ENCODE measurements at regions not wholly inside any gene's neighbourhood (a gene's known extent, or its start where the extent isn't known, plus 50 kb on each side); places are given as distances from the start of the nearest gene placed in this dataset.
"Not testable (repeated sequence)": the region's sequence is repeated elsewhere in the genome, so short reads cannot be mapped to it uniquely, and the experiment has no call there.

- in situ Hi-C loops (cut with HindIII; ENCODE audit: low pct_ligation_motif_present, low sequenced_read_pairs) = no loop called here
- DNase-seq = no peak
- H3K36me3 ChIP-seq (replicated peaks) = no peaks in the 10 kb centered on the region
- H3K27me3 ChIP-seq (replicated peaks) = no peaks in the 10 kb centered on the region
- H3K4me3 ChIP-seq (ENCODE audit: low read depth, low read length) = no peak overlapping the region
- no peak overlapping the region for H3K27ac ChIP-seq
- TF ChIP-seq CTCF (IDR thresholded peaks at IDR 0.05; ENCODE audit: low read depth, low read length, missing control alignments) = no peak
Measured at GRCh38 chr6:23533944-23534343, 592.1 kb upstream of the NRSN1 start.

- Histone ChIP-seq H3K27ac (no peak overlapping the region), H3K4me3 (ENCODE audit: low read depth, low read length) (no peak overlapping the region), H3K36me3 (replicated peaks) (no peaks in the 10 kb centered on the region), H3K27me3 (replicated peaks) (no peaks in the 10 kb centered on the region)
- no peak for DNase-seq
- in situ Hi-C loops (cut with HindIII; ENCODE audit: low pct_ligation_motif_present, low sequenced_read_pairs) = no loop called here
- no peak for TF ChIP-seq CTCF (IDR thresholded peaks at IDR 0.05; ENCODE audit: low read depth, low read length, missing control alignments)
Measured at GRCh38 chr6:23534351-23534750, 591.7 kb upstream of the NRSN1 start.

- no peak overlapping the region for H3K4me3 ChIP-seq (ENCODE audit: low read depth, low read length)
- no peak overlapping the region for H3K27ac ChIP-seq
- no peak for TF ChIP-seq CTCF (IDR thresholded peaks at IDR 0.05; ENCODE audit: low read depth, low read length, missing control alignments)
- in situ Hi-C loops (cut with HindIII; ENCODE audit: low pct_ligation_motif_present, low sequenced_read_pairs) = no loop called here
- no peaks in the 10 kb centered on the region for H3K27me3 ChIP-seq (replicated peaks)
- no peak for DNase-seq
- no peaks in the 10 kb centered on the region for H3K36me3 ChIP-seq (replicated peaks)
Measured at GRCh38 chr6:23535101-23535500, 590.9 kb upstream of the NRSN1 start.

GRCh38 chr6:23537828-23538227, 588.2 kb upstream of the NRSN1 start:
- H3K27me3 ChIP-seq (replicated peaks) = no peaks in the 10 kb centered on the region
- DNase-seq = no peak
- H3K4me3 ChIP-seq (ENCODE audit: low read depth, low read length) = no peak overlapping the region
- no peak overlapping the region for H3K27ac ChIP-seq
- in situ Hi-C loops (cut with HindIII; ENCODE audit: low pct_ligation_motif_present, low sequenced_read_pairs) = no loop called here
- no peaks in the 10 kb centered on the region for H3K36me3 ChIP-seq (replicated peaks)
- no peak for TF ChIP-seq CTCF (IDR thresholded peaks at IDR 0.05; ENCODE audit: low read depth, low read length, missing control alignments)

GRCh38 chr6:23547851-23548250, 578.2 kb upstream of the NRSN1 start:
- Histone ChIP-seq H3K36me3 (replicated peaks) (no peaks in the 10 kb centered on the region), H3K4me3 (ENCODE audit: low read depth, low read length) (no peak overlapping the region), H3K27me3 (replicated peaks) (no peaks in the 10 kb centered on the region), H3K27ac (no peak overlapping the region)
- no peak for DNase-seq
- in situ Hi-C loops (cut with HindIII; ENCODE audit: low pct_ligation_motif_present, low sequenced_read_pairs) = no loop called here
- peak; percentile 26 for TF ChIP-seq CTCF (IDR thresholded peaks at IDR 0.05; ENCODE audit: low read depth, low read length, missing control alignments)

- H3K27me3 ChIP-seq (replicated peaks); in situ Hi-C loops (cut with HindIII; ENCODE audit: low pct_ligation_motif_present, low sequenced_read_pairs); H3K27ac ChIP-seq; H3K4me3 ChIP-seq (ENCODE audit: low read depth, low read length); DNase-seq; H3K36me3 ChIP-seq (replicated peaks): not testable (repeated sequence)
Measured at GRCh38 chr6:23554953-23555352, 571.1 kb upstream of the NRSN1 start.
